Stimulated activated CD8-positive, alpha-beta memory T cell treated with anti-CD3 and anti-CD28 coated beads, Interleukin-4, amount 100 ng/mL, for 48 hours (primary cell): ENCODE measurements at regions not wholly inside any gene's neighbourhood (a gene's known extent, or its start where the extent isn't known, plus 50 kb on each side); places are given as distances from the start of the nearest gene placed in this dataset.

Experiments used
- DNase-seq: peaks from one replicate; pipeline ENCODE4 v3.0.0-alpha.2; 2020

- DNase-seq: no peak
Measured at GRCh38 chr3:95418251-95418650, 1355.4 kb downstream of the NSUN3 start.

- DNase-seq: no peak
Measured at GRCh38 chr3:95424279-95424678, 1361.4 kb downstream of the NSUN3 start.

- no peak for DNase-seq
Measured at GRCh38 chr3:95434491-95434890, 1371.6 kb downstream of the NSUN3 start.

- DNase-seq: no peak
Measured at GRCh38 chr3:95437409-95437808, 1374.5 kb downstream of the NSUN3 start.

- no peak for DNase-seq
Measured at GRCh38 chr3:95438274-95438673, 1375.4 kb downstream of the NSUN3 start.

GRCh38 chr3:95442766-95443165 is 1371.6 kb upstream of the EPHA6 start:
- no peak for DNase-seq

- DNase-seq: no peak
Measured at GRCh38 chr3:95449841-95450240, 1364.6 kb upstream of the EPHA6 start.

GRCh38 chr3:95453242-95453641 is 1361.2 kb upstream of the EPHA6 start:
- DNase-seq: no peak

GRCh38 chr3:95456835-95457234 is 1357.6 kb upstream of the EPHA6 start:
- DNase-seq: no peak

- DNase-seq: no peak
Measured at GRCh38 chr3:95459706-95460105, 1354.7 kb upstream of the EPHA6 start.

GRCh38 chr3:95460274-95460673 is 1354.1 kb upstream of the EPHA6 start:
- DNase-seq: no peak

GRCh38 chr3:95462161-95462560 is 1352.2 kb upstream of the EPHA6 start:
- DNase-seq: no peak

- no peak for DNase-seq
Measured at GRCh38 chr3:95464346-95464745, 1350.0 kb upstream of the EPHA6 start.

GRCh38 chr3:95468331-95468730 is 1346.1 kb upstream of the EPHA6 start:
- no peak for DNase-seq

- no peak for DNase-seq
Measured at GRCh38 chr3:95474338-95474737, 1340.1 kb upstream of the EPHA6 start.

- DNase-seq: no peak
Measured at GRCh38 chr3:95476534-95476933, 1337.9 kb upstream of the EPHA6 start.

- no peak for DNase-seq
Measured at GRCh38 chr3:95506174-95506573, 1308.2 kb upstream of the EPHA6 start.

- no peak for DNase-seq
Measured at GRCh38 chr3:95508124-95508523, 1306.3 kb upstream of the EPHA6 start.

- no peak for DNase-seq
Measured at GRCh38 chr3:95511828-95512227, 1302.6 kb upstream of the EPHA6 start.

- DNase-seq: no peak
Measured at GRCh38 chr3:95514260-95514659, 1300.1 kb upstream of the EPHA6 start.

- no peak for DNase-seq
Measured at GRCh38 chr3:95521396-95521795, 1293.0 kb upstream of the EPHA6 start.

GRCh38 chr3:95522449-95522848 is 1291.9 kb upstream of the EPHA6 start:
- DNase-seq: no peak

- no peak for DNase-seq
Measured at GRCh38 chr3:95539950-95540483, 1274.4 kb upstream of the EPHA6 start.

GRCh38 chr3:95565502-95565901 is 1248.9 kb upstream of the EPHA6 start:
- no peak for DNase-seq

- DNase-seq: no peak
Measured at GRCh38 chr3:95567346-95567745, 1247.0 kb upstream of the EPHA6 start.

GRCh38 chr3:95586754-95587153 is 1227.6 kb upstream of the EPHA6 start:
- DNase-seq: no peak
